ENCODE measurements at regions not wholly inside any gene's neighbourhood (a gene's known extent, or its start where the extent isn't known, plus 50 kb on each side); places are given as distances from the start of the nearest gene placed in this dataset.

DNA sequence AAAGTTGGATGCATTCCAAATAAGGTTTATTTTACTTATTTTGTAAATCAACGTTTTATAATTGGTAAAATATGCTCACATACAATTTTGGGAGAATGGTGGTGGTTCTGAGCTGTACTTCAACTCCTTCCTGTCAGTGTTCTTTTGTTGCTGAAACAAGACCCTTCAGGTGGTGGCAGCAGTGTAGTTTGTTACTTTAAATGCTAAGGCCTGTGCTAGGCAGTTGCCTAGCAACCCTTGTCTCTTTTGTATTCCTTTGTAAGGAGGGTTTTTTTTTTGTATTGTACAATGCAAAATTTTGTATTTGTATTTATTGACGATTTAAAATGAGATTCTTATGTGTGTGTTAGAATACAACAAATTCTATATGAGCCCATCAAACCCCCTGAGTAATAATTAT is 166.0 kb upstream of the FAM98A start:
- TF ChIP-seq, protein P1, sequence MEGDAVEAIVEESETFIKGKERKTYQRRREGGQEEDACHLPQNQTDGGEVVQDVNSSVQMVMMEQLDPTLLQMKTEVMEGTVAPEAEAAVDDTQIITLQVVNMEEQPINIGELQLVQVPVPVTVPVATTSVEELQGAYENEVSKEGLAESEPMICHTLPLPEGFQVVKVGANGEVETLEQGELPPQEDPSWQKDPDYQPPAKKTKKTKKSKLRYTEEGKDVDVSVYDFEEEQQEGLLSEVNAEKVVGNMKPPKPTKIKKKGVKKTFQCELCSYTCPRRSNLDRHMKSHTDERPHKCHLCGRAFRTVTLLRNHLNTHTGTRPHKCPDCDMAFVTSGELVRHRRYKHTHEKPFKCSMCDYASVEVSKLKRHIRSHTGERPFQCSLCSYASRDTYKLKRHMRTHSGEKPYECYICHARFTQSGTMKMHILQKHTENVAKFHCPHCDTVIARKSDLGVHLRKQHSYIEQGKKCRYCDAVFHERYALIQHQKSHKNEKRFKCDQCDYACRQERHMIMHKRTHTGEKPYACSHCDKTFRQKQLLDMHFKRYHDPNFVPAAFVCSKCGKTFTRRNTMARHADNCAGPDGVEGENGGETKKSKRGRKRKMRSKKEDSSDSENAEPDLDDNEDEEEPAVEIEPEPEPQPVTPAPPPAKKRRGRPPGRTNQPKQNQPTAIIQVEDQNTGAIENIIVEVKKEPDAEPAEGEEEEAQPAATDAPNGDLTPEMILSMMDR (IDR thresholded peaks at IDR 0.05) = no peak
- no peak for TF ChIP-seq POLR2A (IDR thresholded peaks at IDR 0.05)

Measured in uterus (tissue), 2 donors.